GM19438 (cell line): ENCODE measurements at regions not wholly inside any gene's neighbourhood (a gene's known extent, or its start where the extent isn't known, plus 50 kb on each side); places are given as distances from the start of the nearest gene placed in this dataset.

Experiments used
- ATAC-seq: cut with Tn5 transposase; IDR thresholded peaks from one replicate; pipeline ENCODE4 v1.9.1; 2021; ENCODE audit warnings: low read depth; ENCODE audit not compliant: unreplicated experiment

DNA sequence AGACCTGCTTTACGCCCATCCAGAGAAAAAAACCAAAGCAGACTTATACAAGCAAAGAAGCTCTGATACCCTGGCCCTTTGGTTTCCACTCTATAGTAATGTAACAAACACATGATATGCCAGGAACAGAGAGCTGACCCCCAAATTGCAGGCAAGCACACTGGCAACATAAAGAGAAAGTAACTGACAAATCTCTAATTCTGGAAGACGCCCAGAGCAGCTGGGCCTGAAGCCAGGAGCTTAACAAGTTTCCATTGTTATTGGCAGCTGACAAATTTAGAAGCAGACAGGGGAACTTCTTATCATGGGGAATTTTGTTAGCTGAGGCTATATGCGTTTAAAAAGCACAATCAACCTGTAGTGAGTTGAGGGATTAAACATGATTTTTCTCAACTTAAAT, 158.0 kb downstream of the DLEU7 start:
- ATAC-seq, result no peak

DNA sequence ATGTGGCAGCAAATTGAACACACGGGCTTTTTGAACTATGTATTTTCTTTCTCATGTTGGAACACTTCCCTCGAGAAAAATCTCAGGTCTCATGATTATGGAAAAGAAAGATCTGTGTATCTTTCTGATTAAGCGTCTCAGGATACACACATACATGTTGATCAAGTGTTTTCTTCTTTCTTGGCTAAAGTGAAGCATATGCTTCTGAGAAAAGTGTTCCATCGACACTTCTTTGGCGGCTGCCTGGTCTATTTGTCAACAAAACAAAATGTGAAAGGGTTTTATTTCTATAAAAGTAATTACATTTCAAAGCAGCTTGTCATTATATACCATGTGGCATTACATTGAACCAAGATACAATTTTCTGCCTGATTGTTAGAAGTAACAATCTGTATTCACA, 157.5 kb downstream of the DLEU7 start:
- no peak for ATAC-seq

DNA sequence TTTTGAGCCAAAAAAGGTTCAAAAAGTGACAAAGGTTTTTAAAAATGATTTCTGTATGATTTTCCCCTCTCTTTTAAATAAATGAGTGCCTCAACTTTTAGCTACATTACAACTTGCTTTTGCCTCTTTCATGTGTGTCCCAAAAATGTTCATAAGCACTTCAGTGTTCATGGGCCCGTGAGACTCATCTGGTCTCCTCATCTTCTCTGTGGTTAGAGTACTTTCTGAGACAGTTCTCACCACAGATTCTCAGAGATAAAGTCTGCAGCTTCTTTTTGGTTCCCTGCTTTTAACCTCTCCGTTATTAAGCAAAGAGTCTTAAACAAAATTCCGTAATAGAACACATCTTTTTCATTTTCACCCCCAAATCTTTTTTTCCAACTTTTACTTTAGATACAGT, 156.9 kb downstream of the DLEU7 start:
- no peak for ATAC-seq

DNA sequence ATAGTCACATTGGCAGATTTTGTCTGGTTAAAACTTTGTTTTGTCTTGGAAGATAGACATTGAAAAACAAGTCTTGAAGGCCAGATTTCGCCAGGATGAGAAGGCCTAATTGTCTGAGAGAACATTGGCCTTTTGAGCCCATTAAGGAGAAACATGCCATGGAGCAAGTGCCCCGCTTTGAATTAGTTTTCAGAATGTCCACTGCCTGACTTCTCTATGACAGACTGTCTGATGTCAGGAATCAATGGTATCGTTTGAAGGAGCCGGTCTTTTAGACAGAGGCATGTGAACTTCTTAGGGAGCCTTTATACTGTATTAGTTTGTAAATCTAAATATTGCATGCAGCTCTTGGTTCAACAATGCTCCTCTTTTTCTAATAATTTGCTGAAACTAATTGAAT, 155.9 kb downstream of the DLEU7 start:
- ATAC-seq, result no peak

DNA sequence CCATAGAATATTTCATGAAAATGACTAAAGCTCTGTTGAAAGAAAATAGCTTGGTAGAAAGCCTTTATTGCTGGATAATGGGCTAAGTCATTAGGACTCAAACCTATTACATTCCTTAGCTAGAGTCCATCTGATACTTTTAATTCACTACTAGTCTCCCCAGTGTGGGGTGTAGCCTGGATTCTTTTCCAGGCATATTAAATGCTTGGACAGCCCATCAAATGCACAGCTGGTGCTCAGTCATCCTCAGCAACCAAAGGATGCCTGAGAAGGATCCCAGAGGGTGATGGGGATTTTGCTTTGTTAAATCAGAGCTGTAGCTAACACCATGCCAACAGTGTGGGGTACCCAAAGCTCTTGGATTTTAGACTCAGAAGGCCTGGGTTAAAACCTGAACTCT, 153.5 kb downstream of the DLEU7 start:
- no peak for ATAC-seq

DNA sequence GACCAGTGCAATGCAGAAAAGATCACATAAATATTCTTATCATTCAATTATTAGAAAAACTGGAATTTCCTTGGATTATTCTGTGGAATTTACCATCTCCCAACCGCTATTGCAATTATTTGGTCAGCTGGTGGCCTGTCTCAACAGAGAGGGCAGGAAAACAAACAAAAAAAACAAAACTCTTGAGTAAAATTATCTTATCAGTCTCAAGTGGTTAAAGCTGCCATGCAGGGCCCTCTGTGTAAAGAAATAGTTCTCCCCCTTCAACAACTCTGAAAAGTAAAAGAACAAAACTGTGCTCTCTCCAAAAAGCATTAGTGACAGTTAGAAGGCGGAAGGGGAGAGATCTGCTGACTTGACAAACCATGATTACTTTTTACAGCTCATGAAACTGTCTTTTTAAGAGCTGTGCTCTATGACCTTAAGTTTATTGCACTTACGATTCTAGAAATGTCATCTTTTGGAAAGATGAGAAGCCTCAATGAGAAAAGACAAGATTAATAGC, 152.3 kb downstream of the DLEU7 start:
- no peak for ATAC-seq

DNA sequence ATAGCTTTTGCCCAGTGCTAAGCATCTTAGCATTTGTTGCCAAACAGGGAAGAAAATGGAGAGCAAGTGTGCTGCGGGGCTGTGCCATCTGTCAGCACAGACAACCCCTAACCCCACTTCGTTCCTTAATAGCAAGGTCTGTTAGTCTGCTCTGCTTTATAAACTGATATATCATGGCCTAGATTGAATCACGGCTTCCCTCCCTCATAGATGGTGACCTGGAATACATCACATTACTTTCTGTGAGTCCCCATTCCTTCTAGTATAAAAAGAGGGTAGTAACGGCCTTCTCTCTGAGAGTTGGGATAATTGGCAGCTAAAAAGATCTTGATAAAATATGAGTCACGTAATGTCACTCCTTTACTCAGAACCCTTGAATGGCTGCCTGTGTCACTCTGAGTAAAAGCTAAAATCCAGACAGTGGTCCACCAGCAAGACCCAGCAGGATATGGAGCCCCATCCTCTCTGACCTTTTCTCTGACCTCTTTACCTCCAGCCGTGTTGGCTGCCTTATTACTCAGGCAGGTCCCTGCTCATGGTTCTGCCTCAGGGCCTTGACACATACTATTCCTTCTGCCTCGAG, 151.7 kb downstream of the DLEU7 start:
- ATAC-seq, result no peak

DNA sequence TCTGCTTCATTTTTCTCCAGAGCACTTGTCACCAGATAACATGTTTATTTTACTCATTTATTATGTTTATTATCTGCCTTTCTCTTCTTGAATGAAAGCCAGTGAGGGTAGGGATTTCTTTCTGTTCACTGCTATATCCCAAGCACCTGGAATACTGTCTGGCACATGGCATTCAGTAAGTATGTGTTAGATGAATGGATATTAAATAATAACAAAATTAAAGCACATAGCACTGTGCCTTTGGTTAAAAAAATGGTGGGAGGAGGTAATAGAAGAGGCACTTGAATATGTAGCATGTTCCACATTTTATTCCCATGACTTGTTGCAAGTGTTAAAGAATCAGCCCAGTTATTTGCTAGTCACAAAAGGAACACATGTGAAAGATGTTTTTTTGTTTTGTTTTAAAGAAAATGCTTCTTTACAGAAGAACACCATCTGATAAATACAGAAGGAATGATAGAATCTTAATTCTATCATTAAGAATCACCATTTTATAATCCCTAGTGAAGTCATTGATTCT, 151.0 kb downstream of the DLEU7 start:
- no peak for ATAC-seq

DNA sequence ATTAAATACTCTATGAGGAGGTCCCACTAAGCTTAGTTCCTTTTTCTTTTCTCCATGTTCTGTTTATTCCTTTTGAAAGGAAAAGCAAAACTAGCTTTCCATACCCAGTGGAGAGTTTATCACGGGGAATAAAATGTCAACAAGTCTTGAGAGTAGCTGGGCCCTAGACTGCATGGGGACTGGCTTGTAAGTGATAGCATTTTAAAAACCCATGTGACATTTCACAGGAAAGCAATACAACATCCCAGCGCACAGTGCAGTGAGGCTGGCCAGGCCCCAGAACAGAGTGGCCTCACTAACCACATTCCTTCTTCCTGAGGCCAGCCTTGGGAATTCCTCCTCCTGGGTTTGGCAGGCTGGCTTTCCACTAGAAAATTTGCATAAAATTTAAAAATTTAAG, 149.8 kb downstream of the DLEU7 start:
- ATAC-seq, result no peak

DNA sequence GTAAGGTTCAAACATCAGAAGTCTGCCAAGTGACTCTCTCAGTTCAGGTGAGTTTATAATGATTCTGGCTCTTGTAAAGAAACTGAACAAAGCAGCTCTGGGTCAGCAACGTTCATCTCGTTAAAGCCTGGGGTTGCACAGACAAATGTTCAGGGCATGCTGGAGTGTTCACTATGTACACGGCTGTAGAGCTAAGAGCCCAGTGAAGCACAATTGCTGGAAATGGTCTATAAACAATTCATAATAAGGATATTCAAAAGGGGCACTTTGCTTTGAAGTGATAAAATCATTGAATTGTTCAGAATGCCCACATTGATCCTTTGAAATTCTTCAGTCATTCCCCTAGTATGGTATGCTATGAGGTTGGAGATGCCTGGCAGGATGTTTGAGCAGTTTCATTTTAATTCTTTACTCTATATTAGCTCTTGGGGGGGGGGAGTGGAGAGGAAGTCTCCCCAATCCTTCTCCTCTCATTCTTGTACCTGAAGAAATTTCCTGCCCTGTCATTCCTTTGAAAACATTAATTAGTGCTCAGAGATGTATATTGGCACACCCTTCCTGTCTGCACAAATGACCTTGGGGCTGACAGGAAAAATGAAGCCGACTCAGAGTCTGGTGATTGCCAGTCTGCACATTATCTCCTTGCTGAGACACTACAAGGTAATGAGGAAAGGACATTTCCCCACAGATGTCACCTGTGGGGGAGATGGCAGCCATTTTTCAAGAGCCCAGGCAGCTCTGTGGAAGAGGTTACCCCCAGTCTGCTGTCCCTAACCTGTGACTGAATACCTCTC, 145.5 kb downstream of the DLEU7 start:
- ATAC-seq, result no peak

DNA sequence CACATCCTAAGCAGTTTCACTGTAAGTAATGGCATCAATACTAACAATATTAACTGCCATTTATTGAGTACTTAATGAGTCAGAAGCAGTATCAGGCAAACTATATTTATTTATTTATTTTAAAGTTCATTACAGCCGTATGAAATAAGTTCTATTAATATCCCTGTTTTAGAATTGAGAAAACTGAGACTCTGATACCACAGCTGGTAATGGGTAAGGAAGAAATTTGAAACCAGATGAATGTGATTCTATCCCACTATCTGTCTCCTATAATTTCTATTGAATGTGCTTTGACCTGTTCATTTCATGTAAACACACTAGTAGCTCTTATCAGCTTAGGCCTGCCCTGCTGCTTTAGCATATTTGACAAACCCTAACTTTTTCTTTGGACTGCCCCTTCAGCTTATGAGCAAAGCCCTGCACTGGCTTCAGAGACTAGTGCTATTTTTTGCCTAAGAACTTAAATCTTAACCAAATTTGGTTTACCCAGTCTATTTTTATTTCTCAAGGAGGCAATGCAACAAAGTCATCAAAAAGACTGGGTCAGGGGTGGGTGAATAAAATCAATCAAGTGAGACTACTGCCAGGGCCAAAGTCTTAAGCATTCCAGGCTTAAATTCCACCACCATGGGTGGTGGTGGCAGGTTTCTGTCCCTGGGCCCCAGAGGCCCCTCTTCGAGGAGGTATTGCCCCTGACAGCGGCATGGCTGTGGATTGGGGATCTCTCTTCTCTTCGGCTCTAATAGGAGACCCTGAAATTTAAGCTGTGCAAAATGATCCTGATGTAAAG, 143.4 kb downstream of the DLEU7 start:
- ATAC-seq, result no peak

DNA sequence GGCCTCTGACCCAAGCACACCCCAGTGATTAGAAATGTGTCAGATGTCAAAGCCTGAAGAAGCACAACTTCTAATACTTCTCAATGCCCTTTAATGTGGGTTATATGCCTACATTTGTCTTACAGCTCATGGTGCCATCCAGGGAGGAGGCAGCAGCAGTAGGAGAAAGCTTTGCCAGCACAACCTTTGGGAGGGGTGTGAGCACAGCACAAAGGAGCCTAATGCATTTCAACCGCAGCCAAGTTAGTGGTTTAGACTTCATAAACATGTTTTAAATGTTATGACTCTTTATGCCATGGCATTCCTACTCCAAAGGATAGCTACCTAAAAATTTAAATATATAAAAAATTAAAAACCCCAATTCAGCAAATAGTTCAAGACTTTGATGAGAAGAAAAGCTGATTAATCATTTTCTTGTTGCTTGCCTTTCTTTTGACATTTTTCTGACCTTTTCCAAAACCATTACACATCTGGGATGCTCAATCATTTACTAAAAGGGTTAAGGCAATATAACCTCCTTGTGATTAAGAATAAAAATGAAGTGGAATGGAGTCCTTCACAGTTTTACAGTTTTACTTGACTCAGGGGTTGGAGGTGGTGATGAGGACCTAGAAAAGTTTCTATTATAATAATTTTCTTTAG, 142.7 kb downstream of the DLEU7 start:
- ATAC-seq, result no peak

DNA sequence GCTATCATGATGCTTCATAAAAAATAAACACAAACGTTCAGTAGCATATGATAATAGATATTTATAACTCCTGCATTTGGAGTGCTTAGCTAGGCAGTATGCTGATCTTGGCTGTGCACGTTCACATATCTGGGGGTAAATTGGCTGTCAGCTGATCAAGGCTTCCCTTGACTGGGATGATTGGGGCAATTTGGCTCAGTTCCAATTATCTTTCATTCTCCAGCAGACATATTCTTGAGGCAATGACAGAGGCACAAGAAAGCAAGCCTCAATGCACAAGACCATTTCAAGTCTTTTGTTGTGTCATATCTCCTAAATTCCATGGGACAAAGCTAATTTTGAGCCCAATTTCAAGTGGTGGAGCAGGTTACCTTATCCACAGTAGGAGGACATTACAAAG, 142.0 kb downstream of the DLEU7 start:
- no peak for ATAC-seq

DNA sequence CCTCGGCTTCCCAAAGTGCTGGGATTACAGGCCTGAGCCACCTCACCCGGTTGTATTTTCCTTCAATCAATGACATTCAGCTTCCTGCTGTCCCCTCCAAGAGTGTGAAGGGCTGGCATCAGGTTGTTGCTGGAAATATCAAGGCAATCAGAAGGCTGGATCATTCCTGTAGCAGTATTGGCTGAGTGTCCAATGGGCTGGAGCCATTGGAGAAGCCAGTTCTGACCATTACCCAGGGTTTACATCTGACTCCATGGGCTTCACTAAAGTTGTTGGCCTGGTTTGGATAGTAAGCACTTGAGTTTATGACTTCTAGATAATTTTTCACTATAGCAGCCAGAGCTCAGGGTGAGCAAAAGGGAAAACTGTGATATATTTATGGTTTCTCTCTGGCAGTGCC, 137.0 kb downstream of the DLEU7 start:
- no peak for ATAC-seq

DNA sequence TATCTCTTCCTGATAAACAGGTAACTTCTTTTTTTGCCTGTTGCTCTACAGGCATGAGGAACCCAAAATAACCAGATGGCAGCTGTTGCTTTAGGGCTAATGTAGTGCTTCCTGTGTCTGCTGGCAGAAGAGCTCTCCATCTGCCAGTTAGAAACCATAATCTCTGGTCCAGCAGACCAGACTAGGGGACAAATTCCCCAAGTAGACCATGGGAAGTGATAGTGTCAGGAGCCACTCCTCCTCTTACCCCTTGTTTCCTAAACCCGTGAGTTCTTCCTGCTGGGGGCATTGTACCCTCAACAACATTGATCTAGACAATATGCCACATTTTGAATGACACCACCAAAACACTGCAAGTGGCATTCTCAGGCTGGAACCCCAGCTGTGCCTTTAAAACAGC, 135.9 kb downstream of the DLEU7 start:
- no peak for ATAC-seq

DNA sequence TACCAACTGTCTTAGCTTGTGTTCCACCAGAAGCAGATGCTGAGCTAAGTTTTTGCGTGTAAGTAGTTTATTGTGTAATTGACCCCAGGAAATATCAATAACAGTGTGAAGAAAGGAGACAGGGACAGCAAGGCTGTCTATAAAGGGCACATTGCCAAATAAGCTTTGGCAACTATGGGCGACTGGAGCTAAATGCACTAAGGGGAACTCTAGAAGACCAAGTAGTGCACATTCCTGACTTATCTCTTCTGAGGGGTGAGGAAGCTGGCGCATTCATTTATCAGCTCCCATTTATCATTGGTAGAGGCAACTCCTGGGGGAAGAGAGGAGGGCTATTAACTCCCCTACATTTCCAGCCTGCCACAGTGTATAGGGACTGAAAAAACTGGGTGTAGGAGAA, 135.0 kb downstream of the DLEU7 start:
- ATAC-seq, result no peak

DNA sequence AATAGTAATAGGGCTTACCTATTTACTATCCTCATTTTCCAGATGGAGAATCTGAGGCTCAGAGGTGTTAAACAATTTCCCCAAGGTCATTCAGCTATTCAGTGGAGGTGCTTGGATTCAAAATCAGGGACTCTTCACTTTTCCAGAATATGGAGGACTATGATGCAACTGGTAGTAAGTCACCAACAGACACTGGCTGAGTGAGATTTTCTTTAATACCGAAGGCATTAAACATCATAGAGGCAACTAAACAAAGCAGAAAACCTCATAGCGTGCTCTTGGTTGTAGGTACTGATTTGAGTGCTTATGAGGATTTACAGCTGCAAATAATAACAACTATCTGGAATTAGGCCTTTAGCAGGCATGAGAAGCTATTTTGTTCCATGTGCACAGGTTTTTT, 134.4 kb downstream of the DLEU7 start:
- ATAC-seq, result no peak

DNA sequence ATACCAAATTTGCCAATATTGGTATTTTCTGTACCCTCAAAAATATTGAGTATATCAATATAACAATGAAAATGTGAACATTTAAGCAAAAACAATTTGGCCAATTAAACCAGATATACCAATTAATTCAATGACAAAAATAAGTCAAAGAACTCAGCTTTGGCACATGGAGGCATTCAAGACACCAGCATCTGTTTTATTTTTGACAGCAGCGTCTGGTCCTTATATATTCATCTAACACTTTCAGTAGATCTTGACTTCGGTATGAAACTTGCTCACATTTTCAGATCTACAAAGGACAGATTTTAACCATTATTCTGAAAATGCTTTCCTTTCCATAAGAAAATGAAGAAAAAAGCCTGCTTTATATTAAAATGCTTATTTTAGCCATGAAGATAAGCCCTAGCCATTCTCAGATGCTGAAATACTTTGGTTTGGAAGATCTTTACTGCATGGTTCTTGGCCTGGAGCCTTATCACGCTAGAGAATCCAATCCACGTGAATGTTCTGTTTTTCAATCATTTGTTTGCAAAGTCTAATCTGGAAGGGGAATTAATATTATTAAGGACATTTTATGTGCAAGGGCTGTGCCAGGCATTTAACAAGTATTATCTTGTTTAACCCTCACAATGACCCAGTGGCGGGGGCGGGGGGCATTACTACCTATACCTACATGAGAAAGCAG, 132.2 kb downstream of the DLEU7 start:
- ATAC-seq, result no peak

DNA sequence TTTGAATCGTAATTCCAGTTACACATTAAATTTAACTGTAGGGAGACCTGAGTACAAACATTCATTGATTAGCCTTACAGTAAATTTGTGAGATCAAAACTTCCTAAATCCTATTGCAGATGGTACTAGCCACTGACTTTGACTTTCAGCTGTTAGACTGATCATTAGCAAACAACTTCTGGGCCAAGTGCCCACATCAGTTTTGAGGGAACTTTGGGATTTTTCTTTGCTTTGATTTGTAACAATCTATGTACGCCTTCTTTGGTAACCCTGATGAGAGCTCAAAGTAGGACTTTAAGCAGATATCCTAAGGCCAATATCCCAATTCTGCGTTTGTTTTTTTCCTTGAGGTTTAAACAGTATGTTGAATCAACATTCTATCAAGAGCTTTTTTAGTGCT, 131.5 kb downstream of the DLEU7 start:
- ATAC-seq, result no peak

DNA sequence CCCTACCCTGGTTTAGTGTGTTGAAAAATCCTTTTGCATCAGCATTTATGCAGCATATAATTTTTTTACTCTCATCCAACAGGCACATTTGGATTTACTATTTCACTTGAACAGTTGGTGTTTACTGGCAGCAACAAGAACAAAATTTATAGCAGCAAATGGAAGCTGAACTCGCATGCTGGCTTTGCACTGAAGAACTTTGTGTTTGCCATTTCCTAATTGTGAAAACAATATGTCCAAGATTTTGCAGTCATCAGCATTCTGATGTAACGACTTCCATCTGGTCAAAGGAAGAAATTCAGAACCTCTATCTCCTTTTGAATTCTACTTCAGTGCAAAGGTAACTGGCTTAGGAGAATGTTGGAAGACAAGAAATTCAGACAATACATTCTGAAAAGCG, 131.0 kb downstream of the DLEU7 start:
- no peak for ATAC-seq
